Kidney (tissue), 13 donors: ENCODE measurements at regions not wholly inside any gene's neighbourhood (a gene's known extent, or its start where the extent isn't known, plus 50 kb on each side); places are given as distances from the start of the nearest gene placed in this dataset.
A peak's percentile ranks its signal among the peaks of the same experiment; 100 is the strongest.

Source experiments
- DNase-seq, 5 donors: peaks; one replicate each; pipeline ENCODE4 v3.0.0-alpha.2; 2013 to 2020
- FAIRE-seq: peaks from 2 replicates; lab custom pipeline; 2012; peaks lifted over from hg19 to GRCh38; lab: Jason Lieb, UNC
- H3K27ac ChIP-seq, 2 donors: one replicate each; pipeline ENCODE4 v1.7.0; 2013; ENCODE audit warnings: low read depth in 2 of 2, low read length in 2 of 2, inconsistent platforms in 1 of 2
- H3K27me3 ChIP-seq: one replicate; pipeline ENCODE4 v1.7.1; 2013; ENCODE audit warnings: low read length, inconsistent platforms; ENCODE audit not compliant: control insufficient read depth, insufficient read depth
- H3K36me3 ChIP-seq, 3 donors: one replicate each; pipeline versions ENCODE4 v1.7.0 to v1.7.1; 2013; ENCODE audit warnings: low read length in 3 of 3, control low read depth in 1 of 3, inconsistent platforms in 1 of 3; ENCODE audit not compliant: insufficient read depth in 3 of 3, control insufficient read depth in 2 of 3
- H3K4me1 ChIP-seq, 3 donors: one replicate each; pipeline versions ENCODE4 v1.7.0 to v1.7.1; 2013; ENCODE audit warnings: low read length in 3 of 3, inconsistent platforms in 1 of 3, low read depth in 1 of 3; ENCODE audit not compliant: control insufficient read depth in 2 of 3, insufficient read depth in 2 of 3
- H3K4me3 ChIP-seq, 3 donors: one replicate each; pipeline versions ENCODE4 v1.7.0 to v1.8.1; 2013; ENCODE audit warnings: low read length in 3 of 3, control low read depth in 1 of 3, inconsistent platforms in 1 of 3
- H3K9ac ChIP-seq, 3 donors: one replicate each; pipeline versions ENCODE4 v1.7.0 to v1.7.1; 2013; ENCODE audit warnings: low read length in 3 of 3, control low read depth in 1 of 3, inconsistent platforms in 1 of 3
- H3K9me3 ChIP-seq, 3 donors: one replicate each; pipeline versions ENCODE4 v1.7.0 to v1.7.1; 2013; ENCODE audit warnings: low read length in 3 of 3, control low read depth in 1 of 3, inconsistent platforms in 1 of 3; ENCODE audit not compliant: control insufficient read depth in 2 of 3, insufficient read depth in 1 of 3
- CTCF ChIP-seq: IDR thresholded peaks from 3 replicates; pipeline ENCODE4 v1.5.1; 2012; ENCODE audit warnings: mild to moderate bottlenecking, moderate library complexity, borderline replicate concordance; ENCODE audit not compliant: insufficient read depth; ENCODE audit errors: extremely low read depth
- intact Hi-C: fragments of 100-400 bp; cut with DNase I; formaldehyde crosslinking; loops from one replicate; pipeline ENCODE4 v1.11.1; 2022
- donor health status: control.
- donor health status: control.
- donor health status: control.
- donor health status: control.
- donor health status: control.
- donor health status: DM: yes; HTN: yes; CAD: no.
- donor health status: Normal renal cell carcinoma (clear cell type).

GRCh38 chr2:200081236-200081635 is 125.9 kb downstream of the MAIP1 start:
- Histone ChIP-seq H3K4me1 (peaks cover 0 to 7% (median 0%) of the 10 kb centered on the region in 3 donors), H3K9ac (no peak overlapping the region), H3K9me3 (no peaks in the 10 kb centered on the region), H3K36me3 (no peaks in the 10 kb centered on the region), H3K27me3 (no peaks in the 10 kb centered on the region), H3K4me3 (no peak overlapping the region), H3K27ac (no peak overlapping the region)
- no peak for FAIRE-seq
- peak in 4 of 5 donors; percentile 63 to 96 (median 88) for DNase-seq
- TF ChIP-seq CTCF, result no peak
- intact Hi-C loops, result no loop called here

GRCh38 chr2:200081811-200082210 is 126.4 kb downstream of the MAIP1 start:
- FAIRE-seq (no peak), DNase-seq (peak in 1 of 5 donors; percentile 25)
- no peaks in the 10 kb centered on the region for H3K27me3 ChIP-seq
- no peak overlapping the region for H3K4me3 ChIP-seq
- H3K9me3 ChIP-seq, result no peaks in the 10 kb centered on the region
- no peaks in the 10 kb centered on the region for H3K36me3 ChIP-seq
- no peak overlapping the region for H3K9ac ChIP-seq
- peaks cover 0 to 7% (median 0%) of the 10 kb centered on the region in 3 donors for H3K4me1 ChIP-seq
- TF ChIP-seq CTCF, result no peak
- H3K27ac ChIP-seq, result no peak overlapping the region
- intact Hi-C loops, result no loop called here

GRCh38 chr2:200084036-200084435 is 128.7 kb downstream of the MAIP1 start:
- TF ChIP-seq CTCF, result no peak
- Histone ChIP-seq H3K27me3 (no peaks in the 10 kb centered on the region), H3K36me3 (no peaks in the 10 kb centered on the region), H3K9ac (no peak overlapping the region), H3K4me3 (no peak overlapping the region), H3K9me3 (no peaks in the 10 kb centered on the region), H3K27ac (no peak overlapping the region), H3K4me1 (peaks cover 0 to 4% (median 0%) of the 10 kb centered on the region in 3 donors)
- intact Hi-C loops, result no loop called here
- no peak for DNase-seq
- no peak for FAIRE-seq

GRCh38 chr2:200086911-200087310 is 131.5 kb downstream of the MAIP1 start:
- H3K27ac ChIP-seq, result no peak overlapping the region
- H3K36me3 ChIP-seq, result no peaks in the 10 kb centered on the region
- no peak for FAIRE-seq
- intact Hi-C loops, result no loop called here
- H3K9me3 ChIP-seq, result no peaks in the 10 kb centered on the region
- H3K9ac ChIP-seq, result no peak overlapping the region
- no peak for DNase-seq
- H3K27me3 ChIP-seq, result no peaks in the 10 kb centered on the region
- TF ChIP-seq CTCF, result no peak
- H3K4me1 ChIP-seq, result no peaks in the 10 kb centered on the region
- no peak overlapping the region for H3K4me3 ChIP-seq
